NCI-H82 treated with DMSO at 0.1 percent for 48 hours (cell line): ENCODE measurements at regions not wholly inside any gene's neighbourhood (a gene's known extent, or its start where the extent isn't known, plus 50 kb on each side); places are given as distances from the start of the nearest gene placed in this dataset.
A peak's percentile ranks its signal among the peaks of the same experiment; 100 is the strongest.

Experiments used
- DNase-seq: peaks from one replicate; lab custom pipeline; 2025; ENCODE audit not compliant: unreplicated experiment; lab: John Stamatoyannopoulos, UW

GRCh38 chr2:204353823-204354222 lies 191.5 kb upstream of the PARD3B start:
- no peak for DNase-seq

- DNase-seq: no peak
These were observed 190.8 kb upstream of the PARD3B start for GRCh38 chr2:204354442-204354856.

GRCh38 chr2:204355688-204356087 lies 189.6 kb upstream of the PARD3B start:
- no peak for DNase-seq

- DNase-seq: no peak
These were observed 189.1 kb upstream of the PARD3B start for GRCh38 chr2:204356151-204356641.

GRCh38 chr2:204357286-204357685 lies 188.0 kb upstream of the PARD3B start:
- DNase-seq: peak; percentile 98

- no peak for DNase-seq
These were observed 186.2 kb upstream of the PARD3B start for GRCh38 chr2:204359076-204359475.

GRCh38 chr2:204360218-204361007 lies 184.9 kb upstream of the PARD3B start:
- no peak for DNase-seq

- DNase-seq: no peak
These were observed 183.5 kb upstream of the PARD3B start for GRCh38 chr2:204361738-204362137.

- DNase-seq: no peak
These were observed 182.7 kb upstream of the PARD3B start for GRCh38 chr2:204362581-204362980.

GRCh38 chr2:204363513-204363912 lies 181.8 kb upstream of the PARD3B start:
- no peak for DNase-seq

- peak; percentile 85 for DNase-seq
These were observed 180.3 kb upstream of the PARD3B start for GRCh38 chr2:204364860-204365535.

- peak; percentile 88 for DNase-seq
These were observed 179.5 kb upstream of the PARD3B start for GRCh38 chr2:204365811-204366210.

- no peak for DNase-seq
These were observed 177.8 kb upstream of the PARD3B start for GRCh38 chr2:204367466-204367865.

- no peak for DNase-seq
These were observed 175.0 kb upstream of the PARD3B start for GRCh38 chr2:204370172-204370718.

GRCh38 chr2:204373942-204374341 lies 171.3 kb upstream of the PARD3B start:
- DNase-seq: no peak

GRCh38 chr2:204380141-204380881 lies 165.0 kb upstream of the PARD3B start:
- no peak for DNase-seq

GRCh38 chr2:204386668-204387067 lies 158.6 kb upstream of the PARD3B start:
- no peak for DNase-seq

- no peak for DNase-seq
These were observed 156.2 kb upstream of the PARD3B start for GRCh38 chr2:204389120-204389519.

GRCh38 chr2:204389856-204390255 lies 155.4 kb upstream of the PARD3B start:
- no peak for DNase-seq

- DNase-seq: no peak
These were observed 149.7 kb upstream of the PARD3B start for GRCh38 chr2:204395539-204395938.

- DNase-seq: no peak
These were observed 144.2 kb upstream of the PARD3B start for GRCh38 chr2:204401114-204401513.
